Caco-2 (cell line): ENCODE measurements at regions not wholly inside any gene's neighbourhood (a gene's known extent, or its start where the extent isn't known, plus 50 kb on each side); places are given as distances from the start of the nearest gene placed in this dataset.

Experiments
- BruUV-seq: library from RNA; stranded (reverse); fragments of 400-500 nt; replicated peaks from 2 replicates; lab custom pipeline; 2021; lab: Mats Ljungman, UMichigan
- CTCF ChIA-PET: fragments of 300-600 bp; sonication (Branson Sonifier 250); formaldehyde crosslinking; loops from one replicate; lab custom pipeline; 2022; ENCODE audit warnings: antibody characterized with exemption; lab: Charles Lee
- POLR2A ChIA-PET: fragments of 300-600 bp; sonication (Branson Sonifier 250); formaldehyde crosslinking; loops from one replicate; lab custom pipeline; 2022; ENCODE audit warnings: antibody characterized with exemption; lab: Charles Lee
- DNase-seq, 2 experiments: peaks; one replicate each; pipeline versions ENCODE4 v3.0.0 to v3.0.0-alpha.2; 2020 to 2022
- H3K27me3 ChIP-seq: replicated peaks from 2 replicates; pipeline ENCODE4 v1.6.0; 2011; ENCODE audit warnings: low read length; ENCODE audit not compliant: control insufficient read depth, insufficient read depth
- H3K36me3 ChIP-seq: 2 replicates; pipeline ENCODE4 v1.5.1; 2011; ENCODE audit warnings: low read length; ENCODE audit not compliant: control insufficient read depth, insufficient read depth
- H3K4me1 ChIP-seq: fragments of 250-450 bp; sonication (Bioruptor Pico); 2 replicates; pipeline ENCODE4 v1.5.1; 2020; ENCODE audit warnings: mild to moderate bottlenecking
- H3K4me3 ChIP-seq: 2 replicates; pipeline ENCODE4 v1.5.1; 2011; ENCODE audit warnings: low read depth, mild to moderate bottlenecking, control low read depth, low read length
- H3K9me3 ChIP-seq: fragments of 250-450 bp; sonication (Bioruptor Pico); 2 replicates; pipeline ENCODE4 v1.5.1; 2020; ENCODE audit warnings: mild to moderate bottlenecking, moderate library complexity
- H3K27ac Mint-ChIP-seq: one replicate; pipeline ENCODE4 v1.8.0; 2022; ENCODE audit warnings: mixed read lengths; ENCODE audit not compliant: unreplicated experiment
- H3K27me3 Mint-ChIP-seq: one replicate; pipeline ENCODE4 v1.8.0; 2022; ENCODE audit warnings: mixed read lengths; ENCODE audit not compliant: insufficient read depth, unreplicated experiment
- H3K36me3 Mint-ChIP-seq: one replicate; pipeline ENCODE4 v1.8.0; 2022; ENCODE audit warnings: mild to moderate bottlenecking, mixed read lengths; ENCODE audit not compliant: insufficient read depth, unreplicated experiment
- H3K4me1 Mint-ChIP-seq: one replicate; pipeline ENCODE4 v1.8.0; 2022; ENCODE audit warnings: low read depth, mixed read lengths; ENCODE audit not compliant: unreplicated experiment
- H3K4me3 Mint-ChIP-seq: one replicate; pipeline ENCODE4 v1.8.0; 2022; ENCODE audit warnings: mild to moderate bottlenecking, moderate library complexity, mixed read lengths; ENCODE audit not compliant: unreplicated experiment
- H3K9me3 Mint-ChIP-seq: one replicate; pipeline ENCODE4 v1.8.0; 2022; ENCODE audit warnings: mixed read lengths; ENCODE audit not compliant: unreplicated experiment
- intact Hi-C: fragments of 100-400 bp; cut with micrococcal nuclease; formaldehyde crosslinking; loops from one replicate; pipeline ENCODE4 v1.10.0; 2022; ENCODE audit not compliant: unreplicated experiment
- TF ChIP-seq, protein P1 (sequence below), 2 experiments: fragments of 200-600 bp in 1 of 2; IDR thresholded peaks; 1 replicate in 1 of 2; 2 replicates in 1 of 2; pipeline versions ENCODE4 v1.5.1 to v1.8.0; 2011 to 2022; ENCODE audit warnings: antibody characterized with exemption in 1 of 2, control low read depth in 1 of 2, inconsistent platforms in 1 of 2, low read depth in 1 of 2, low read length in 1 of 2, mild to moderate bottlenecking in 1 of 2, moderate library complexity in 1 of 2; ENCODE audit not compliant: insufficient read depth in 1 of 2, severe bottlenecking in 1 of 2, unreplicated experiment in 1 of 2

DNA sequence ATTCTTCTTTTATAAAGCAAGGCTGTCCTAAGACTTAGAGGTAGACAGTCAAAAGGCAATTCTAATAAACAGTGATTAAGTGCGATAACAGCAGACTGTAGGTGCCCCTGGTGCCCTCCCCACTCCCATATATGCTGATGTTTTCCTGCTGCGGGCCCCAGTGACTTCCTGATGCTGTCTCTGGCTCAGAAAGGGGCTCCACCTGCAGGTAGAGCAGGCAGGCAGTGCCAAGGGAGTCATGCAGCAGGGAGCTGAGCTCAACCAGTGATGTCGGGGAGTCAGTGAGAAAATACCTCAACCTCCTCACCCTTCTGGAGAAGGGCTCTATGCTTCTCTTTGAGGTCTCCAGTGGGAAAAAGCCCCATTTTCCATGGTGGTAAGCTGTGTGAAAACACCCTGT lies 126.7 kb upstream of the SSTR4 start:
- Histone ChIP-seq H3K4me3 (no peak overlapping the region), H3K27me3 (no peaks in the 10 kb centered on the region; the same call in 1 of the 2 replicates), H3K36me3 (no peaks in the 10 kb centered on the region), H3K9me3 (no peaks in the 10 kb centered on the region), H3K4me1 (no peaks in the 10 kb centered on the region)
- ChIA-PET POLR2A (no interaction called here), CTCF (no interaction called here)
- Mint-ChIP-seq H3K27ac (no peak overlapping the region), H3K9me3 (no peaks in the 10 kb centered on the region), H3K4me3 (no peak overlapping the region), H3K4me1 (no peaks in the 10 kb centered on the region), H3K27me3 (no peaks in the 10 kb centered on the region), H3K36me3 (no peaks in the 10 kb centered on the region)
- TF ChIP-seq, protein P1, sequence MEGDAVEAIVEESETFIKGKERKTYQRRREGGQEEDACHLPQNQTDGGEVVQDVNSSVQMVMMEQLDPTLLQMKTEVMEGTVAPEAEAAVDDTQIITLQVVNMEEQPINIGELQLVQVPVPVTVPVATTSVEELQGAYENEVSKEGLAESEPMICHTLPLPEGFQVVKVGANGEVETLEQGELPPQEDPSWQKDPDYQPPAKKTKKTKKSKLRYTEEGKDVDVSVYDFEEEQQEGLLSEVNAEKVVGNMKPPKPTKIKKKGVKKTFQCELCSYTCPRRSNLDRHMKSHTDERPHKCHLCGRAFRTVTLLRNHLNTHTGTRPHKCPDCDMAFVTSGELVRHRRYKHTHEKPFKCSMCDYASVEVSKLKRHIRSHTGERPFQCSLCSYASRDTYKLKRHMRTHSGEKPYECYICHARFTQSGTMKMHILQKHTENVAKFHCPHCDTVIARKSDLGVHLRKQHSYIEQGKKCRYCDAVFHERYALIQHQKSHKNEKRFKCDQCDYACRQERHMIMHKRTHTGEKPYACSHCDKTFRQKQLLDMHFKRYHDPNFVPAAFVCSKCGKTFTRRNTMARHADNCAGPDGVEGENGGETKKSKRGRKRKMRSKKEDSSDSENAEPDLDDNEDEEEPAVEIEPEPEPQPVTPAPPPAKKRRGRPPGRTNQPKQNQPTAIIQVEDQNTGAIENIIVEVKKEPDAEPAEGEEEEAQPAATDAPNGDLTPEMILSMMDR (IDR thresholded peaks at IDR 0.05; ENCODE audit: insufficient read depth in 1 of 2, low read depth in 1 of 2, low read length in 1 of 2, severe bottlenecking in 1 of 2, unreplicated experiment in 1 of 2), result no peak
- intact Hi-C loops, result no loop called here
- no peak for DNase-seq
- BruUV-seq, result no TSS peak

DNA sequence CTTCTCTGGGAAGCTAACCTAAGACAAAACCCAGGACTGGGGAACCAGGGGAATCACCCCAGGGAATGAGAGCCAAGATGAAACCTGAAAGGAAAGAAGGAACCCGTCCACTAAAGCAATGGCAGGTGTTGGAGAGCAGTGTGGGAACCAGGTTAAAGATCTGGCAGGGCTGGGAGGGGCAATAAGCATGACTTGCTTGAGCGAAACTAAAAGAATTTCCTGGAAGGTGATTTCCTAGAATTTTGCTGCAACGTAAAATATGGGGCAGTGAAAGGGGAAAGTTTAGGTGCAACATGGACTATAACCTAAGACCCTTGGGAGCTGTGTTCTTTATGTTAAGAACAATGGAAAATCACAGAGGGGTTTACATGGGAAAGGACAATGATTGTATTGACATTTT lies 126.2 kb upstream of the SSTR4 start:
- H3K9me3 ChIP-seq, result no peaks in the 10 kb centered on the region
- BruUV-seq, result no TSS peak
- no peaks in the 10 kb centered on the region for H3K4me1 ChIP-seq
- Mint-ChIP-seq H3K27me3 (no peaks in the 10 kb centered on the region), H3K9me3 (no peaks in the 10 kb centered on the region), H3K4me1 (no peaks in the 10 kb centered on the region), H3K36me3 (no peaks in the 10 kb centered on the region), H3K27ac (no peak overlapping the region), H3K4me3 (no peak overlapping the region)
- no peak for DNase-seq
- intact Hi-C loops, result no loop called here
- H3K36me3 ChIP-seq, result no peaks in the 10 kb centered on the region
- TF ChIP-seq, protein P1 (IDR thresholded peaks at IDR 0.05; ENCODE audit: insufficient read depth in 1 of 2, low read depth in 1 of 2, low read length in 1 of 2, severe bottlenecking in 1 of 2, unreplicated experiment in 1 of 2), result no peak
- POLR2A ChIA-PET, result no interaction called here
- no peaks in the 10 kb centered on the region; the same call in 1 of the 2 replicates for H3K27me3 ChIP-seq
- CTCF ChIA-PET, result no interaction called here
- no peak overlapping the region for H3K4me3 ChIP-seq

DNA sequence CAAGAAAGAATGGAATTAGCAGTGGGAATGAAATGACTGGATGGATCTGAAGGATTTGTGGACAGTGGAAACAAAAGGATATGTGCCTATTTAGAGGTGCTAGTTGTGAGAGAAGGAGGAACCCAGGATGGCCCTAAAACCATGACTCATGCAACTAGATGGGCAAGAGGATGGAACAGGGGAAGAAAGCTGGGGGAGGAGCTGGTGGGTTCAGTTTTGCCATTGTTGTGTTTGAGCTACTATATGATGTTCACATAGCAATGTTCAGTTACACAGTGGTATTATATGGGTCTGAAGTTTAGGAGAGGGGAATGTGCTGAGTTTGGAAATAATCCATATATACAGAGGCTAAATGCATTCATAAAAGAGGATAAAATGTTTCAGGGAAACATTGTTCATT lies 125.7 kb upstream of the SSTR4 start:
- no peaks in the 10 kb centered on the region for H3K4me1 ChIP-seq
- BruUV-seq, result no TSS peak
- H3K9me3 Mint-ChIP-seq, result no peaks in the 10 kb centered on the region
- ChIA-PET POLR2A (no interaction called here), CTCF (no interaction called here)
- no peaks in the 10 kb centered on the region for H3K36me3 Mint-ChIP-seq
- H3K27me3 Mint-ChIP-seq, result no peaks in the 10 kb centered on the region
- H3K4me1 Mint-ChIP-seq, result no peaks in the 10 kb centered on the region
- H3K27ac Mint-ChIP-seq, result no peak overlapping the region
- H3K4me3 ChIP-seq, result no peak overlapping the region
- no peak for DNase-seq
- intact Hi-C loops, result no loop called here
- H3K27me3 ChIP-seq, result no peaks in the 10 kb centered on the region; the same call in 1 of the 2 replicates
- TF ChIP-seq, protein P1 (IDR thresholded peaks at IDR 0.05; ENCODE audit: insufficient read depth in 1 of 2, low read depth in 1 of 2, low read length in 1 of 2, severe bottlenecking in 1 of 2, unreplicated experiment in 1 of 2), result no peak
- no peaks in the 10 kb centered on the region for H3K9me3 ChIP-seq
- H3K4me3 Mint-ChIP-seq, result no peak overlapping the region
- H3K36me3 ChIP-seq, result no peaks in the 10 kb centered on the region
